Activated CD8-positive, alpha-beta memory T cell treated with anti-CD3 and anti-CD28 coated beads for 4 hours (primary cell): ENCODE measurements at regions not wholly inside any gene's neighbourhood (a gene's known extent, or its start where the extent isn't known, plus 50 kb on each side); places are given as distances from the start of the nearest gene placed in this dataset.
"Not testable (repeated sequence)": the region's sequence is repeated elsewhere in the genome, so short reads cannot be mapped to it uniquely, and the experiment has no call there.

Source experiments
- DNase-seq, 2 donors: peaks; one replicate each; pipeline ENCODE4 v3.0.0-alpha.2; 2020; ENCODE audit warnings: low read depth in 2 of 2

DNA sequence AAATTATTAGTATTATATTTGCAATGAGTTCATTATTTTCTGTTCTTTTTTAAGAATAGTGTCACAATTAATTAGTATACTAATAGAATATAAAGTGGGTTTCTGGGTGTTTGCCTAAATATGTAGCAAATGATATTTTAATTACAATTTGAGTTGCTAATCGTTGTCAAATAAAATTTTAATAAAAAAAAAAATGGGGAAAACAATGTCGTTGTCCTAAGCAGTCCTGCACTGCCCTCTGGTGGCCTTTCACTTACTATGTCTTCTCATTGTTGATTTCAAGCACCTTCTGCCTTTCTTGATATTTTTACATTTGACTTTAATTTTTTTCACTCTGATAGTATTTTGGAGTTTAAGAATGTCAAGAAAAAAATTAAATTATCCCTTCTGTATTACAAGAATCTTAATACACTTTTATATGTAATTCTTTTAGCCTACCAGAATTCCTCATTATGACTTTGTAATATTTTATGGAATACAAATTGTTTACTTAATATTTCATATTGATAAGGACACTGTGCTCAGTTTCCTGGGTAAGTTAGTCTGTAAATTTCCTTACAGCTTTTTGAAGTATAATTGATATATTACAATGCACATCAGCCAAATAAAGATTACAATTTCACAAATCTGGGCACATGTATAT lies 104.5 kb upstream of the FMN2 start:
- DNase-seq, result no peak

- DNase-seq, result no peak
These were observed 101.7 kb upstream of the FMN2 start for GRCh38 chr1:239989990-239990389.

DNA sequence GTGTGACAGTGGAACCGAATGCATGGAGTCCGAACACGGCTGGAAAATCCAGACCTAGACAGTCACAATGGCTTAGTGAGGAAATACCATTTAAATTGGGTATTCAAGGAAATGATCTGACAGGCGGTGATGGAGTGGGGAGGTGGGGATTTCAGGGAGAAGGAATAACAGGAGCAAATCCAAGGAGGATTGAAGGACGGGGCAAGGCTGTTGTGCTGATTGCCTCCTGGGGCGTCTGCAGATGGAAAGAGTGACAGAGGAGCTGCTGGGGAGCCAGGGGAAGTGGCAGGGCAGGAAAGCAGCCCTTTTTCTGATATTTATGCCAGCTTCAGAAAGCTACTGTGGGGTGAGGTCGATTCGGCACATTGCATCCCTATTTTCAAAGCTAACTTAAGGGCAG lies 99.1 kb upstream of the FMN2 start:
- not testable (repeated sequence) for DNase-seq

- DNase-seq, result no peak
These were observed 98.3 kb upstream of the FMN2 start for GRCh38 chr1:239993366-239993765.

DNA sequence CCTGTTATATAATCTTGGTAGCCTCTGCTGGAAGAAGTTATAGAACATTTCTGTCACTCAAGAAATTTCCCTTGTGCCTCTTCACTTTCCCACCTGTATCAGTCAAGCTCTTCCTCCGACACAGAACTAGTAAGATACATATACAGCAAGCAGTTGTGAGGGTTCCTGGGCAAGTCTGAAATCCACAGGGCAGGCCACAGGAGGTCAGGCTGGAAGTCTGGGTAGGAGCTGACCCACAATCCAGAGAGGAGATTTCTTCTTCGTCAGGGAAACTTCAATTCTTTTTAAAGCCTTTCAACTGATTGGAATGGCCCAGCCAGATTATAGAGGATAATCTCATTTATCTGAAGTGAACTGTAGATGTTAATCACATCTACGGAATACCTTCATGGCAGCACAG lies 96.4 kb upstream of the FMN2 start:
- no peak for DNase-seq

GRCh38 chr1:239997160-239997514 lies 94.5 kb upstream of the FMN2 start:
- DNase-seq, result no peak

DNA sequence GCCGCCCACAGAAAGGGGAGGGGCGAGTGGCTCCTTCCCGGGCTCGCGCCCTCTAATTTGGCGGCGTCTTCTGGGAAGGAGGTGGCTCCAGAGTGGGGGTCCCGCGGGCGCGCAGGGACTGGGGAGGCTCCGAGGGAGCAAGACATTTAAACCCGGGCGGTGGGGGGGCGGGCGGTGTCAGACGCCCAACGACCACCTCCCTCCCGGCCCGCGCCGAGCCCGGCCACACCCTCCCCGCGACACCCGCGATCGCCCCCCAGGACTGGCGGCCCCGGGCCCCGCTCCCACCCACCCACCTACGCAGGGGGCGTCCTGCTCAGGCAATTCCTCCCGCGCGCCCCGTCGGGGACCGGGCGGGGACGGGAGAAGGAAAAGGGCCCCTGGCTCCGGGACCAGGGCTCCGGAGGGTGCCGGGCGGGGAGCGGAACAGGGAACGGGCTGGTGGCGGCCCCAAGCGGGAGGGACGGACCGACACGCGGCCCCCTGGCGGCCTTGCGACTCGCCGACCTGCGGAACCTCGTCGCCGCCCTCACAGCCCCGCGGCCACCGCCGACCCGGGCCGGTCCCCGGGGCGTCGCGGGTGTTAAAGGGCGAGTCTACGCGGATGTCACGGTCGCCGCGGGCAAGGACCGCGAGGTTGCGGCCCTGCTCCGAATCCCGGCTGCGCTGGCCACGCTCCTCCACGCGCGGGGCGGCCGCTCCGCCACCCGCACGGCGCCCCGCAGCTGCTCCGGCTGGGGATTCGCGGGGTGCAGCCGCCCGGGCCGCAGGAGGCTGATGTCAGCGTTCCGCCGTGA lies 94.0 kb upstream of the FMN2 start:
- no peak for DNase-seq

DNA sequence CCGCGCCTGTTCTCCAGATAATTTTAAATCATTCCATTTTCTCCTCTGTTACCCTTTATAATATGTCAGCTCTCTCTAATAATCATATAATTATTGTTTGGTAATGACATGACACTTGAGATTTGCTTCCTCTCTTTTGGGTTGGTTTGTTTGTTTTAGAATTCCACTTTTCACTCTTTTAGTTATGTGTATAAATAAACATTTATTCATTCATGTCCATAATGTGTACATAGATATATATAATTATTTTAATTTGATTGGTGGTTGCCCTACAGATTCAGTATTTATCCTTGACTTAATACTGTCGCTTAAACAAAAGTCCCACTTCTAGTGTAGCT lies 93.4 kb upstream of the FMN2 start:
- DNase-seq, result no peak

DNA sequence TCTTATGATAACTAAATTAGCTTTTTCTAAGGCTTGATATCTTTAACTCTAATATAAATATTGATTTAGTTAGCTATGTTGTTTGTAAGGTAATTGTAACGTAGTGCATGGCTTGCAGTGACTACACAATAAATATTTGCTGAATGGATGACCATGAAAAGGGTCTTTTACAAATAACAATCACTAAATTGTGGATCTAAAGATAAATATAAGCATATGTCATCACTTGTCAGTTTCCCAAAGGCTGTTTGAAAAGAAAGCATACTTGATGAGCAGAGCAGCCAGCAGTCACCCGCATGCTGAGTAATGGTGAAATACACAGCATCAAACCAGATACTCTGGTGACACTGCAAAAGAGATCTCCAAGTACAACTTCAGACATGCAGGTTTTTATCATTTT lies 92.5 kb upstream of the FMN2 start:
- no peak for DNase-seq

DNA sequence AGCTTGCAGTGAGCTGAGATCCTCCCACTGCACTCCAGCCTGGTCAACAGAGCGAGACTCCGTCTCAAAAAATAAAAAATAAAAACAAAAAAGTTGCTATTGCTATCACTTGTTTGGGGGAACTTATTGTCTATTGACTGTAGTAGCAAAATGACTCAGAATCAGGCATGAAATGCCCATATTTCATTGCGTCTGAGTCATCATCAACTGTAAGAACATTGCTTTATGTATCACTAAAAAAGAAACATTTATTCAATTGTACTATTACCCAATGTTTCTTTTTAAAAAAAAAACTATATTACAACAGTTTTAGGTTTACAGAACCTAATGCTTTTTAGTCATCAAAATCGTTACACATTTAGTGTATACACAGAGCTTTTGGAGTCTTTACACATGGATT lies 91.0 kb upstream of the FMN2 start:
- DNase-seq, result no peak

GRCh38 chr1:240001177-240001740 lies 90.4 kb upstream of the FMN2 start:
- DNase-seq, result no peak

- no peak for DNase-seq
These were observed 87.5 kb upstream of the FMN2 start for GRCh38 chr1:240004086-240004749.

DNA sequence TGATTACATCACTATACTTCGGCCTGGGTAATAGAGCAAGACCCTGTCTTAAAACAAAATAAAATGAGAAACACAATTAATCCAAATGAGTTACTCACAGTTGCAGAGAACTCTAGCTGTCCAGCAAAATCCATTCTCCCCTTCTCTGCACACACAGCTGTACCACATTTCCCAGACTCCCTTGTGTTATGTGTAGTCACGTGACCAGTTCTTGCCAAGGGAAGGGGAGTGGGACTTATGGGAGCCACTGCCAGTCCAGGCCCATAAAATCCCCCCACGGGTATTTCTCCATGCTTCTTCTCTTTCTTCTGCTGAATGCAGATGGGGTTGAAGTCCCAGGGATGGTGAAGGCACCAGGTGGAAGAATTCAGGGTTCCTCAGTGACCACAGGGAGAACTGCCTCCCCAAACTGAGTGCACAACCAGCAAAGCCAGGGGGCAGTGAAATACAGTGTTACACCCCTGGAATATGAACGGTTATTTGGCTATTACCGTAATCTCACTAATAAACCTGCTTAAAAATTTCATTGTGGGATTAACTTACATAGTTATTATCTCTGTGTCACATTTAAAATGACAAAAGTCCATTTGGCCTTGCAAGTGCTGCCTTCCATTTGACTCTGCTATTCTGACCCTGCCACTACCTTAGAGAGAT lies 85.6 kb upstream of the FMN2 start:
- DNase-seq, result no peak

DNA sequence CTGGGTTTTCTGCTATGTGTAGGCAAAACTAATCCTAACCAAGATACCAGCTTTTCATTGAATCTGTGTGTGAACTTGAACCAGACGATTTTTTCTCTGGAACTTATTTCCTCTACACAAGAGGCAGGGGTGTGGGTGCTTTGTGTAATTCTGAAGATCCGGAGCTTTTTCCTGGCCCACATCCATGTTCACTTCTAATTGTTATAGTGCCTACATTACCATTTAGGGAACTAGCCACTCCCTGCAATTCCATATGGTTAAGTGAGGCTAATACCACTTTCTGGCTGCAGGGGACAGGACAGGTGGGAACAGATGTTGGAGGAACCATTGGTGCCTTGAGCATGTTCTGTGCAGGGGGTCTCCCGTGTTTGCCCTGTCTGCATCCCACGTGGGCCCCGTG lies 83.4 kb upstream of the FMN2 start:
- DNase-seq, result no peak

- DNase-seq, result no peak
These were observed 77.6 kb upstream of the FMN2 start for GRCh38 chr1:240014051-240014450.

- DNase-seq, result no peak
These were observed 73.1 kb upstream of the FMN2 start for GRCh38 chr1:240018617-240019016.

- DNase-seq, result no peak
These were observed 72.2 kb upstream of the FMN2 start for GRCh38 chr1:240019524-240019923.

- DNase-seq, result no peak
These were observed 70.8 kb upstream of the FMN2 start for GRCh38 chr1:240020871-240021270.

- DNase-seq, result no peak
These were observed 70.0 kb upstream of the FMN2 start for GRCh38 chr1:240021709-240022108.

GRCh38 chr1:240027059-240027462 lies 64.6 kb upstream of the FMN2 start:
- no peak for DNase-seq

DNA sequence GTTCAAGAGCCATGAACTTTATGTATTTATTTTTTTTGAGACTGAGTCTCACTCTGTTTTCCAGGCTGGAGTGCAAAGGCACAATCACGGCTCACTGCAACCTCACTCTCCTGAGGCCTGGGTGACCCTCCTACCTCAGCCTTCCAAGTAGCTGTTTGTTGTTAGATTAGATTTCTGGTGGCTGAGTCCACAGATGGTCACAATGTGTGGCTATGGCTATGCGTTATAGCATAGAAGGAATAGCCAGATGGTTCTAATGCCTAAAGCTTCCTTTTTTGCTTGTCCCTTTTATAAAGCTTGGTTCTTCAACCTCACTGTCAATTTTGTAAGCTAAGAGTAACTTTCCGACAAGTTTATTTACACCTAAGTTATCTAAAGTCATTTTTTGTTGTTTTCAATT lies 62.3 kb upstream of the FMN2 start:
- DNase-seq, result no peak

GRCh38 chr1:240030236-240030635 lies 61.4 kb upstream of the FMN2 start:
- no peak for DNase-seq
